Aorta (tissue), 5 donors: ENCODE measurements at regions not wholly inside any gene's neighbourhood (a gene's known extent, or its start where the extent isn't known, plus 50 kb on each side); places are given as distances from the start of the nearest gene placed in this dataset.
"Not testable (repeated sequence)": the region's sequence is repeated elsewhere in the genome, so short reads cannot be mapped to it uniquely, and the experiment has no call there.

ENCODE experiments used
- ATAC-seq: fragments of 200-7000 bp; cut with Tn5 transposase; one replicate; pipeline ENCODE4 v1.9.1; 2022; ENCODE audit warnings: moderate library complexity; ENCODE audit not compliant: low FRiP score
- DNase-seq, 2 donors: peaks; one replicate each; pipeline ENCODE4 v3.0.0-alpha.2; 2020
- H3K27ac ChIP-seq, 2 donors: one replicate each; pipeline ENCODE4 v1.5.1; 2013; ENCODE audit warnings: low read length in 2 of 2, mild to moderate bottlenecking in 2 of 2, moderate library complexity in 2 of 2, control low read depth in 1 of 2, inconsistent platforms in 1 of 2, low read depth in 1 of 2
- H3K27me3 ChIP-seq, 2 donors: one replicate each; pipeline ENCODE4 v1.6.1; 2013; ENCODE audit warnings: control low read depth in 1 of 2, low read length in 1 of 2, mild to moderate bottlenecking in 1 of 2, moderate library complexity in 1 of 2; ENCODE audit not compliant: insufficient read depth in 2 of 2, control insufficient read depth in 1 of 2
- H3K36me3 ChIP-seq, 2 donors: one replicate each; pipeline ENCODE4 v1.6.1; 2013; ENCODE audit warnings: control low read depth in 1 of 2, low read length in 1 of 2, mild to moderate bottlenecking in 1 of 2; ENCODE audit not compliant: insufficient read depth in 2 of 2, control insufficient read depth in 1 of 2
- H3K4me1 ChIP-seq, 2 donors: one replicate each; pipeline ENCODE4 v1.6.1; 2013; ENCODE audit warnings: low read length in 2 of 2, control low read depth in 1 of 2, mild to moderate bottlenecking in 1 of 2, moderate library complexity in 1 of 2; ENCODE audit not compliant: insufficient read depth in 2 of 2, control insufficient read depth in 1 of 2
- H3K4me3 ChIP-seq, 2 donors: one replicate each; pipeline ENCODE4 v1.5.1; 2013; ENCODE audit warnings: low read length in 2 of 2, control low read depth in 1 of 2, mild to moderate bottlenecking in 1 of 2
- H3K9me3 ChIP-seq: one replicate; pipeline ENCODE4 v1.6.1; 2013; ENCODE audit warnings: mild to moderate bottlenecking, low read length; ENCODE audit not compliant: control insufficient read depth
- WGBS, 2 donors: extraction: QIAGEN DNeasy Blood & Tissue Kit; methylation state at CpG; one replicate each; pipeline ENCODE4 v1.1.7; 2013; 5-methylcytosine and 5-hydroxymethylcytosine counted together
- intact Hi-C, 2 donors: fragments of 100-400 bp; cut with DNase I; formaldehyde crosslinking; loops; one replicate each; pipeline versions ENCODE4 v1.14.2 to v1.15.0; 2022
- donor health status: healthy with polysubstance abuse.
- donor health status: Bipolar disorder and iron deficiency.
- donor health status: DM: no; HTN: no; CAD: no.
- donor health status: DM: no; HTN: no; CAD: no.
- donor health status: DM: yes; HTN: yes; CAD: no.

DNA sequence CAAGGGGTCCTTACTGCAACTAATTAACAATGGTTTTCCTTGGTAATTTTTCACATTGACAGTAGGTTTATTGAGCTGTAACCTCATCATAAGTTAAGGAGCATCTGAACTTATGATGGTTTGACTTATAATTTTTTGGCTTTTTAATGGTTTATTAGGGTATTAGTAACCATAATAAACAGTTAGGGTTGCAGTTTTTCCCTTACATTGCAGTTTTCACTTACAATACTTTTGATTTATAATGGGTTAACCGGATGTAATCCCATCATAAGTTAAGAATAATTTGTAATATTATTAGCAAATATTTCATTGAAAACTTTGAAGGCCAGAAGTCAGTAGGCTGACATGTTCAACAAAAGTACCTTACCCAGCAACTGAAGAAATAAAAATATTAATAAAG lies 811.6 kb downstream of the TRHDE start:
- H3K4me3 ChIP-seq, result no peak overlapping the region
- H3K27me3 ChIP-seq, result no peaks in the 10 kb centered on the region
- no peak for ATAC-seq
- H3K27ac ChIP-seq, result no peak overlapping the region
- no peaks in the 10 kb centered on the region for H3K4me1 ChIP-seq
- H3K36me3 ChIP-seq, result no peaks in the 10 kb centered on the region
- no peak for DNase-seq
- H3K9me3 ChIP-seq, result peaks cover 2% of the 10 kb centered on the region
- whole genome bisulfite sequencing, 2 donors, result 55 to 73% methylated on average over 1 of the region's 1 CpG
- intact Hi-C loops, result no loop called here

DNA sequence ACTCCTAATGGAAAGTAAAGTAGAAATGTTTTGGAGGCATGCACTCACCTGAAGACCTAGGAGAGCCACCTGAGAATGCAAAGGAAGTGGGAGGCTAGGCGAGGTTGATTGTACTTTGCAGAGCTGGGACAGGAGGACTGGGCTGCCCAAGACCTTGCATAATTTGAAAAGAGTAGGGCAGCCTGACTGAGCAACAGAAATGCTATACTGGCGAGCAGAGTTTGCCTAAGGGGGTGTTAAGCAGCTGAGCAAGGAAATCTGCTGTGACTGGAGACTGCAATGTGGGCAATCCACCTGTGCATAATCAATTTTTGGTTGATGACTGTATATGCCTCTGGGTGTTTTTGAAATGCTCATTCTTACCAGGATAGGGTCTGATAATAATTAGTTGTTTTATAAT lies 834.1 kb downstream of the TRHDE start:
- no peaks in the 10 kb centered on the region for H3K9me3 ChIP-seq
- WGBS, 2 donors, result 60 to 63% methylated on average over 2 of the region's 2 CpGs
- no peaks in the 10 kb centered on the region for H3K27me3 ChIP-seq
- H3K36me3 ChIP-seq, result no peaks in the 10 kb centered on the region
- H3K4me1 ChIP-seq, result no peaks in the 10 kb centered on the region
- H3K4me3 ChIP-seq, result no peak overlapping the region
- no peak overlapping the region for H3K27ac ChIP-seq
- no peak for ATAC-seq
- DNase-seq, result no peak
- intact Hi-C loops, result no loop called here

DNA sequence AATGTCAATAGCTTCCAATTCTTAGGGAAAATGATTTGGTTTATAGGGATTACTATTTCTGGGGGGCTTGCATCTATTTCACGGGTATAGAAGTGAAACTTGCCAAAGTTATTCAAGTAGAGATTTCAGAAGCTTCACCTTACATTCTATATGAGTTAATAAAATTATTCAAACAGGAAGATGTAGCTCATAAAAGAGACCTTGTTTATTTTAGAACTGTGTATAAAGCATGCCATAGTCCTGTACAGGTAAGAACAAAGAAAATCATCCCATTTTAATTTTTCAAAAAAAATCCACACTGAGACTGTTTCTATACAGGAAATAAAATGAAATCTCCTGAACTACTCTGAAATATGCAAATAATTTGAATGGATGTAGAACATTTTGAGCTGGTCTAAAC lies 834.7 kb downstream of the TRHDE start:
- no peaks in the 10 kb centered on the region for H3K4me1 ChIP-seq
- intact Hi-C loops, result no loop called here
- no peak overlapping the region for H3K4me3 ChIP-seq
- WGBS, 2 donors, result 63 to 65% methylated on average over 1 of the region's 1 CpG
- no peaks in the 10 kb centered on the region for H3K27me3 ChIP-seq
- H3K36me3 ChIP-seq, result no peaks in the 10 kb centered on the region
- ATAC-seq (no peak), DNase-seq (no peak)
- H3K9me3 ChIP-seq, result no peaks in the 10 kb centered on the region
- no peak overlapping the region for H3K27ac ChIP-seq

DNA sequence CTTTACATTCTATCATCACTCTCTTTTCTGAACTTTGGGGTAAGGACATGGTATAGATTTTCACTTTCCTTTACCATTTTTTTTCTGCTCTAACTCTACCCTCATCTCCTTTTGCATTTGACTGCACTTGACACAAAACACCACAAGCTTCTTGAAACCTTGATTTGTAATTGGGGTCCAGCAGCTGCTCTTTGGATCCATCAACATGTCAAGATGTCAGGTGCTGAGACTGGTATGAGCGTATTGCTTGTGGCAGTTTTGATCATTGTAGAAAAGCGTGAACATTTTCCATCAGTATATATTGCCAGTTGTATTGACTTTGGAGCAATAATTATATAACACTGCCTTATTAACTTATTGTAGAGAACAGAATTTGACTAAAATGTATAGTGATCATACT lies 838.6 kb downstream of the TRHDE start:
- 88 to 94% methylated on average over 2 of the region's 2 CpGs for WGBS, 2 donors
- no peak for ATAC-seq

DNA sequence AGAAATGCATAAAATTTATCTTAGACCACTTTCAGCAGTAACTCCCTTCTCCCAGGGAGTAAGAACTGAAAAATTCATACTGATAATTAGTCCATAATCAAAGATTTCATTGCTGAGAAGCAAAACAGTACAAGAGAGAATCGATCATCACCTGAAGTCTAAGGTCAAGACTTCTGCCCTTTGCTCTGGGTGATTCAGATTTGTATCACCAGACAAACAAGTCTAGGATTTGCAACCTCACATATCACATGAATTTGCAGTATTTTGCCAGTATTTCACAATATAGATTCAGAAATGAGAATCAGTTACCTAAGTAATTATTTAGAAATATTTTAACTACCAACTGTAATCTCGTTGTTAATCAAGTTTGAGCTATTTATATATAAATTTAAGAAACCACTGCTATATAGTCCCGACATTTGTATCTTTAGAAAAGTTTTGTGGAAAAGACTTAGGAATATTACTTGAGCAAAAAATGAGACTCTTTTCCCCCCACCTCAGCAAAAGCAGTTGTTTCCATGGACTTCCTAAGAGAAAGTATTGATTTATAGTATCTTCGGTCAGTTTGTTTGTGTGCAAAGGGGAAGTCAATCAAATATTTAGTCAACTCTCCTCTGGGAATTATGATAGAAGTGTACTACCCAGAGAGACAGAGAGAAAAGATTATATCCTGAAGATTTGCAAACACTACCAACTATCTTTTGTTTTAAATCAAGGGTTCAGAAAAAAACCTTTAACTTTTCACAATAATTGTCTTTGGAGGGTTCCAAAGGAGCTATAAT lies 840.1 kb downstream of the TRHDE start:
- ATAC-seq (no peak), DNase-seq (no peak)
- WGBS, 2 donors, result 48 to 63% methylated on average over 4 of the region's 4 CpGs
- intact Hi-C loops, result no loop called here
- no peak overlapping the region for H3K27ac ChIP-seq
- no peak overlapping the region for H3K4me3 ChIP-seq
- no peaks in the 10 kb centered on the region for H3K27me3 ChIP-seq
- H3K4me1 ChIP-seq, result no peaks in the 10 kb centered on the region
- no peaks in the 10 kb centered on the region for H3K9me3 ChIP-seq
- no peaks in the 10 kb centered on the region for H3K36me3 ChIP-seq

More for the DNA sequence above, 838.6 kb downstream of the TRHDE start:
- DNase-seq, result no peak
- no peaks in the 10 kb centered on the region for H3K36me3 ChIP-seq
- intact Hi-C loops, result no loop called here
- no peaks in the 10 kb centered on the region for H3K27me3 ChIP-seq
- H3K27ac ChIP-seq, result no peak overlapping the region
- no peak overlapping the region for H3K4me3 ChIP-seq
- no peaks in the 10 kb centered on the region for H3K9me3 ChIP-seq
- H3K4me1 ChIP-seq, result no peaks in the 10 kb centered on the region

DNA sequence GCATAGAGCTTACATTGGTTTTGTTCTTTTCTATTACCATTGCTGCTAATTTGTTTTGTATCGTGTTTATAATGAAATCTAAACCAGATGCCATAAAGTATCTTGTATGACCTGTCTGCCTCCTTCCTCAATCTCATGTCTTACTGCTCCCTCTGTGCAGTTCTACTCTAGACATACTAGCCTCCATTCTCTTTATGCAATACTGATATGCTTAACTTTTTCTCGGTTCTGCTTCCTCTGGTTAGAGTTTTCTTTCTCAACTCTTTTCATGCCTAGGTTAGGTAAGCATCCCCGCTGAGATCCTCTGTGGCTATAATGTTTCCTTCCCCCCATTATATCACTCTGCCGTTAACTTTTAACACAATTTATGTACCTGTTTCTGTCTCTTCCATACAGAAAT lies 852.3 kb downstream of the TRHDE start:
- H3K4me1 ChIP-seq, result no peaks in the 10 kb centered on the region
- DNase-seq (no peak), ATAC-seq (no peak)
- H3K4me3 ChIP-seq, result no peak overlapping the region
- WGBS, 2 donors, result 82 to 83% methylated on average over 4 of the region's 4 CpGs
- no peaks in the 10 kb centered on the region for H3K36me3 ChIP-seq
- no peaks in the 10 kb centered on the region for H3K27me3 ChIP-seq
- no peak overlapping the region for H3K27ac ChIP-seq
- H3K9me3 ChIP-seq, result no peaks in the 10 kb centered on the region
- intact Hi-C loops, result no loop called here

DNA sequence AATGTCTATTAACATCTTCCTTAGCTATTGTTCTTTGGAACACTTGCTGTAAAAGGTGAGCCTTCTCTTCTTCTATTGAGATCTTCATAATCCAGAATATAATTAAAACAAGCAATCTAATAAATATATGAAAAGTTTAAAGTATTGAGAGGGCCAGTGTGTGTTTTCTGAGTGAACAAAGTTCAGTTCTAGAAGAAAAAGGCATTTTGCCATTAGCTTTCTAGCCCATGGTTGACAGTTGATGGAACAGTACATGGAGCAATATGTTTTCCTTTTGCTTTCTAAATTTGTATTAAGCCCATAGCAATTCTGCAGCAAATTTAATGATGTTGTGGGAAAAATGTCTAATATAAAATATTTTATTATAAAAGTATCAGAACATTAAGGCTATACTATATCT lies 853.0 kb downstream of the TRHDE start:
- no peaks in the 10 kb centered on the region for H3K36me3 ChIP-seq
- H3K9me3 ChIP-seq, result no peaks in the 10 kb centered on the region
- no peak overlapping the region for H3K27ac ChIP-seq
- DNase-seq, result no peak
- no peaks in the 10 kb centered on the region for H3K27me3 ChIP-seq
- intact Hi-C loops, result no loop called here
- ATAC-seq, result no peak
- H3K4me1 ChIP-seq, result no peaks in the 10 kb centered on the region
- H3K4me3 ChIP-seq, result no peak overlapping the region

DNA sequence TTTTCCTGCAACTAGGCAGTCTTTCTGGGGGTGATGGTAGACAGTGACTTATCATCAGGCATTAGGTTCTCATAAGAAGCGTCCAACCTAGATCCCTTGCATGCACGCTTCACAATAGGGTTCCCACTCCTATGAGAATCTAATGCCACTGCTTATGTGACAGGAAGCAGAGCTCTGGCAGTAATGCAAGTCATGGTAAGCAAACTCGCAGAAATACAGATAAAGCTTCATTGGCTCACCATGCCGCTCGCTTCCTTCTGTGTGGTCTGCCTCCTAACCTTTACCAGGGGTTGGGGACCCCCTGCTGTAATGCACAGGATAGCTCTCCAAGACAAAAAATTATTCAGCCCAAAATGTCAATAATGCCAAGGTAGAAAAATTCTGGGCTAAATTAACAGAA lies 864.2 kb downstream of the TRHDE start:
- H3K9me3 ChIP-seq, result no peaks in the 10 kb centered on the region
- WGBS, 2 donors, result 56 to 60% methylated on average over 5 of the region's 5 CpGs
- ATAC-seq, result no peak
- H3K27ac ChIP-seq, result no peak overlapping the region
- intact Hi-C loops, result no loop called here
- H3K36me3 ChIP-seq, result no peaks in the 10 kb centered on the region
- H3K27me3 ChIP-seq, result no peaks in the 10 kb centered on the region
- no peaks in the 10 kb centered on the region for H3K4me1 ChIP-seq
- no peak overlapping the region for H3K4me3 ChIP-seq
- no peak for DNase-seq

DNA sequence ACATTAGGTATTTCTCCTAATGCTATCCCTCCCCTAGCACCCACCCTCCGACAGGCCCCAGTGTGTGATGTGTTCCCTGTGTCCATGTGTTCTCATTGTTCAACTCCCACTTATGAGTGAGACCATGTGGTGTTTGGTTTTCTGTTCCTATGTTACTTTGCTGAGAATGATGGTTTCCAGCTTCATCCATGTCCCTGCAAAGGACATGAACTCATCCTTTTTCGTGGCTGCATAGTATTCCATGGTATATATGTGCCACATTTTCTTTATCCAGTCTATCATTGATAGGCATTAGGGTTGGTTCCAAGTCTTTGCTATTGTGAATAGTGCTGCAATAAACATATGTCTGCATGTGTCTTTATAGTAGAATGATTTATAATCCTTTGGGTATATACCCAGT lies 867.5 kb downstream of the TRHDE start:
- H3K4me1 ChIP-seq, H3K27ac ChIP-seq, H3K4me3 ChIP-seq, H3K27me3 ChIP-seq, DNase-seq, H3K36me3 ChIP-seq, intact Hi-C loops, ATAC-seq, H3K9me3 ChIP-seq: not testable (repeated sequence)
- WGBS, 2 donors, result 86 to 92% methylated on average over 2 of the region's 2 CpGs
